ENCODE measurements at regions not wholly inside any gene's neighbourhood (a gene's known extent, or its start where the extent isn't known, plus 50 kb on each side); places are given as distances from the start of the nearest gene placed in this dataset.

GRCh38 chr6:156437121-156437879, 339.9 kb upstream of the ARID1B start:
- TF ChIP-seq USF2 (IDR thresholded peaks at IDR 0.05), result no peak
- no peak for TF ChIP-seq FOSL2 (IDR thresholded peaks at IDR 0.05)
- no peak for TF ChIP-seq FOSL2 (CRISPR knock-in tag; IDR thresholded peaks at IDR 0.05)
- no peak for TF ChIP-seq TFCP2L1 (CRISPR knock-in tag; IDR thresholded peaks at IDR 0.05)
- H3K4me1 ChIP-seq, result no peaks in the 10 kb centered on the region
- H3K27ac ChIP-seq, result no peak overlapping the region
- DNase-seq (ENCODE audit: low read depth in 1 of 2, low spot score in 1 of 2) (no peak), FAIRE-seq (no peak), ATAC-seq (no peak)
- ChIA-PET CTCF (interaction anchor here (0.7 kb wide), 1 partner anchor 16 kb away, joined by 3 read pairs; no protein-coding TSS in a partner anchor), POLR2A (no interaction called here)
- H3K4me3 ChIP-seq, result no peak overlapping the region
- no peak overlapping the region for H3K4me2 ChIP-seq
- WGBS (ENCODE audit: missing lambda C conversion rate), result 54% methylated on average over 11 of the region's 11 CpGs
- H3K9me3 ChIP-seq, result no peaks in the 10 kb centered on the region

GRCh38 chr6:156434795-156435190, 342.4 kb upstream of the ARID1B start:
- H3K4me3 ChIP-seq, result no peak overlapping the region
- ATAC-seq (no peak), DNase-seq (ENCODE audit: low read depth in 1 of 2, low spot score in 1 of 2) (no peak), FAIRE-seq (no peak)
- 40% methylated on average over 2 of the region's 2 CpGs for WGBS (ENCODE audit: missing lambda C conversion rate)
- H3K27ac ChIP-seq, result no peak overlapping the region
- H3K4me2 ChIP-seq, result no peak overlapping the region
- POLR2A ChIA-PET, result no interaction called here
- H3K4me1 ChIP-seq, result no peaks in the 10 kb centered on the region
- no peaks in the 10 kb centered on the region for H3K9me3 ChIP-seq
- CTCF ChIA-PET, result no interaction called here
- TF ChIP-seq RFX5 (IDR thresholded peaks at IDR 0.05) (no peak), FOXS1 (CRISPR knock-in tag; IDR thresholded peaks at IDR 0.05) (no peak), USF2 (IDR thresholded peaks at IDR 0.05) (no peak), NR3C1 (IDR thresholded peaks at IDR 0.05) (no peak), ZNF302 (CRISPR knock-in tag; IDR thresholded peaks at IDR 0.05) (no peak), MAFK (IDR thresholded peaks at IDR 0.05; ENCODE audit: partially characterized antibody) (no peak), PBX3 (IDR thresholded peaks at IDR 0.05) (no peak), HOXA7 (CRISPR knock-in tag; IDR thresholded peaks at IDR 0.05) (no peak), RNF2 (IDR thresholded peaks at IDR 0.05; ENCODE audit: borderline replicate concordance, low read depth) (no peak), JUN (IDR thresholded peaks at IDR 0.05) (no peak), KDM5A (IDR thresholded peaks at IDR 0.05) (no peak), ATOH8 (CRISPR knock-in tag; IDR thresholded peaks at IDR 0.05; ENCODE audit: low read depth) (no peak), ZFP36 (IDR thresholded peaks at IDR 0.05; ENCODE audit: borderline replicate concordance, partially characterized antibody) (no peak), HES2 (IDR thresholded peaks at IDR 0.05) (no peak), NPAS2 (CRISPR knock-in tag; IDR thresholded peaks at IDR 0.05; ENCODE audit: borderline replicate concordance) (no peak), MAZ (IDR thresholded peaks at IDR 0.05; ENCODE audit: borderline replicate concordance, low read depth, low read length) (no peak), BHLHE40 (IDR thresholded peaks at IDR 0.05; ENCODE audit: low read depth, low read length) (no peak)

All from A549 (cell line).